ENCODE measurements at regions not wholly inside any gene's neighbourhood (a gene's known extent, or its start where the extent isn't known, plus 50 kb on each side); places are given as distances from the start of the nearest gene placed in this dataset.

DNA sequence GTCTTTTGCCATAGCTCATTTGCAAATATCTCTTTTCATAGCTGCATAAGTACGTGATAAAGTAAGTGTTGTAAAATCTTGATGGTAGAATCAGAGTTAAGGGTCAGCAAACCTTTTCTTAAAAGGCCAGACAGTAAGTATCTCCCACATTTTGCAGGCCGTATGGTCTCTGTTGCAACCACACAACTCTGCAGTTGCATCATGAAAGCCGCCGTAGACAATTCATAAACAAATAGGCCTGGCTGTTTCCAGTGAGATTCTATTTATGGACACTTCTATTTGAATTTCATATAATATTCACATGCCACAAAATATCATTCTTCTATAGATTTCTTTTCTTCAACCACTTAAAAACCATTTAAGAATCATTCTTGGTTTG is 248.5 kb downstream of the TLE3 start:
- no peak for DNase-seq

DNA sequence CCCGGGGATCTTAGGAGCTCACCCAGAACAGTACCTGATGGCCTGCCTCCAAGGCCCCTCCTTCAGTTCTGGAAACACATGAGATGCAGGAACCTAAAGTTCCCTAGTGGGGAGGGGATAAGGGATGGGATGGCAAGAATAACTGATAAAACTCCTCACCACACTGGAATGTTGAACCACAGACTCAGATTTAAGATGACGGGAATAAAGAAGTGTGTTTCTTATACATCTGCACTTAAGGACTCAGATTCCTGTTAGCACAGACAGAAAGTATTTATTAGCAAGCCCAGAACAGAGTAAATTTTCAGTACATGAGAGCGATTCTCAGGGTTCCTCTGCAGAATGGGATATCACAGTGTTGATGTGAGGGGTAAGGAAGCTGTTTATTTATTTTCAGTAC is 245.2 kb downstream of the TLE3 start:
- no peak for DNase-seq

DNA sequence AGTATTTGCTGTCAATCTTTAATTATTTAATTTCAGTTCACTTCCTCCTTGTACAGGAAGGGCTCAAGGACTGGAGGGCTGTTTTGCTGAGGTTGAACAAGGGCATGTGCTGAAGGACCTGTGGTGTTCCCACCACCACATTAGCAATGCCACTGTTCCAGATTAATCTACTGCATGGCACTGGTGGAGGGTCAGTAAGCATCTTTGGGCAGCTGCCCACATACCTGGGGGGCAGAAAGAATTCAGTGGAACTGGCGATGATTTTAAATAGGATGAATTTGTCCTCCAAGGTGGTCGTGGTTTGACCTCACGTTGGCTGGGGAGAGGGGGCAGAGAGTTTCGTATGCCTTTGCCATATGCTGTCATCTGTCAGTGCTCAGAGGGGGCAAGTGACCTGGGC is 244.8 kb downstream of the TLE3 start:
- no peak for DNase-seq

DNA sequence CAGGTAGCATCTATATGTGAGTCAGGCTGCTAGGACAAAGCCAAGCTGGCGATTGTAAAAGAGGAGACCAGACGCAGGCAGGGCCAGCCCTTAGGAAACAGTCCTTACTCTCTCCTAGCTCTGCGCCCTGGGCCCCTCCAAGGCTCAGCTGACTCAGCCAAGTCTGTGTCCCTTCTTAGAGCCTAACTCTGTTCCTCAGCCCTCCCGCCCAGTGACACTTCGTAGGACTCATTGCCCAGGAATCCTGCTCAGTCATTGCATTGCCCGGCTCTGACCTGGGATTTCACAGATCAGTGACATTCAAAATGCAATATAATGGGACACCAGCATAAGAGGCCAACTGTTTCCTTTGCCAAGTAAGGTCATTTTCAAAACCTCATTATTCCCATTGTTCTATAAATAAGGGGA is 244.2 kb downstream of the TLE3 start:
- DNase-seq: no peak

DNA sequence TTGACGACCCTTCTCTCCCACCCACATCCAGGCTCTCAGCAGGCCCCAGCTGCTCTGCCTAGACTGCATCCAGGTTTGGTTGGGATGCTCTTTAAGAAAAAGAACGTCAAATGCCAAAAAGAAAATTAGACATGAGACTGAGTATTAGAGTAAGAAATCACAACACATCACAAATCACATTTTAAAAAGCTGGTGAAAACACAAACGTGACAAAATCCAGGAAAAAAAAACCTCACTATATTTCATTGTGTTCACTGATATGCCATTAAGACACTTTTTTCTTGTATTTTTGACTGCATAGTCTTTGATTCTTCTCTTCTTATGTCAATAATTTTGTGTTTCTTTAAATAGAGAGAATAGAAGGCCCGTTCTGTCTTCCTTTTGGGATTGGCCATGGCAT is 243.7 kb downstream of the TLE3 start:
- DNase-seq: no peak

DNA sequence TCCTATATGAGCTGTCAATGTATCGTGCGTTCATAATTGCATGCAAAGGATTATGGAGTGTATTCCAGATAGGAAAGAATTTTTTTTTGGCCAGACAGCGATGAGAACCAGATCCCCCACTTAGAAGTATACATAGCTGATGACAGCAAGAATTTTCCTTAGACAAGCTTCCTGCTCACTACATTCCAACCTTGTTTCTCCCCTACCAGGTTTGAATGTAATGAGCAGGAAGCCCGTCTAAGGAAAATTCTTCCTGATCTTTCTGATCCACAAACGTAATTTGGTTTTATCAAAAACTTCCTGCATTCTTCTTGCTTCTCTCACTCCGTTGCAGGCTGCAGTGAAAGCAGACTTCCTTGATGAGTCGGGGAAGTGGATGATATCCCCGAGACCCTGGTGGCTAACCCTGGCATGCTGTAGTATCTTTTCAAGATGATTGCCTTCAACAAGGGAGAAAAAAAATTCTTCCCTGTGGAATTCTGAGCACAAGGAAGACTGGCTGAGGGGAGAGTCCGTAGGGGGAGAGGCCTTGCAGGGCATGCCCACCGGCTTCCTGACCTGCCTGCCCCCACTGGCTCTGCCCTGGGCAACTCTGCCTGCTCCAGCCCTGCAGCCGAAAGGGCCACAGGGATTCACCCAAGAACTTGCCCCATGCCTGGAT is 243.1 kb downstream of the TLE3 start:
- DNase-seq: no peak

DNA sequence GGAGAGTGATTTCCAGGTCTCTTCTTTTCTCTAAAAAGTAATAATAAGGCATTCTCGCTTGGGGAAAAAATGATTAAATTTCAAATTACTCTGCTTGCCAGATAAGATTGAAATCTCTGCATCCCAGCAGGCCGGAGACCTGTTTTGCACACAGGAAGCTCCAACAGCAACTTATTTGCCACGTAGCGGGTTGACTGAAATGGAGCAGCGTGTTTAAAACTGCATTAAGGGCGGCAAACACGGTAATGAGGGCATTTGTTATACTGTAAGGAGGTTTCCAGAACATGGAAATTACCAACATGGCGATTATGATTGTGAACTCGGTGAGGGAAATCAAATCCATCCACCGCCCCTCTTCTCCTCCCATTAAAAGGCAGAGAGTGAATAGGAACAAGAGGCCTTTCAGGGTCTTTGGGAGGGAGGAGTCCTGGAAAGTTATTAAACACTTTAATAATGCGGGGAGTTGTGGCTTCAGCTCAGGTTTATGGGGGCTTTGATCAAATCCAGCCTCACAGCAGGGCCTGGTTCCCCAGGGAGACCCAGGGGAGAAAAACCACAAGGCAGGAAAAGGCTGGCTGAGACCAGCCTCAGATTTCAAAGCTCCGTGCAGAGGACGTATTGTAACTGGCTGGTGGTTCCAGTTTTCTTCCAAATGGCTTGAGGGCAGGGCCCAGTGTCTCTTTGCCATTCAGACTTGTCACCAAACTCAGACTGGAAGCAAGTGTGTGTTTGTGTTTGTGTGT is 242.3 kb downstream of the TLE3 start:
- DNase-seq: no peak

DNA sequence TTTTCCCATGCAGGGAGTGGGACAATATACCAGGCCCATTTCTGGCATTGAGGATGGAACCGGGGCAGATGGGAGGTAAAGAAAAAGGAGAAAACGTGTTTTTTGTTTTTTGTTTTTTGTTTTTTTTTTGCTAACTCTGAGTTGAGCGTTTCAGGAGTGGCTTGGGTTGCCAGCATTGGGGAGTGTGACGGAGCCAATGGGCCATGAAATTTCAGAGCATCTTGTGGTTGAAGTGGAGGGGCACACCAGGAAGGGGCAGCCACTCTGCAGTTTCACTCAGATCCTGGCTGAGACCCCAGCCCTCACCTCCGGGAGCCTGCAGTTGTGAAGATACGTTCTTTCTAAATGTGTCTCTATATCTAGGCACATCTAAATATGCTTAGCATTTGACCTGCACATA is 240.5 kb downstream of the TLE3 start:
- no peak for DNase-seq

DNA sequence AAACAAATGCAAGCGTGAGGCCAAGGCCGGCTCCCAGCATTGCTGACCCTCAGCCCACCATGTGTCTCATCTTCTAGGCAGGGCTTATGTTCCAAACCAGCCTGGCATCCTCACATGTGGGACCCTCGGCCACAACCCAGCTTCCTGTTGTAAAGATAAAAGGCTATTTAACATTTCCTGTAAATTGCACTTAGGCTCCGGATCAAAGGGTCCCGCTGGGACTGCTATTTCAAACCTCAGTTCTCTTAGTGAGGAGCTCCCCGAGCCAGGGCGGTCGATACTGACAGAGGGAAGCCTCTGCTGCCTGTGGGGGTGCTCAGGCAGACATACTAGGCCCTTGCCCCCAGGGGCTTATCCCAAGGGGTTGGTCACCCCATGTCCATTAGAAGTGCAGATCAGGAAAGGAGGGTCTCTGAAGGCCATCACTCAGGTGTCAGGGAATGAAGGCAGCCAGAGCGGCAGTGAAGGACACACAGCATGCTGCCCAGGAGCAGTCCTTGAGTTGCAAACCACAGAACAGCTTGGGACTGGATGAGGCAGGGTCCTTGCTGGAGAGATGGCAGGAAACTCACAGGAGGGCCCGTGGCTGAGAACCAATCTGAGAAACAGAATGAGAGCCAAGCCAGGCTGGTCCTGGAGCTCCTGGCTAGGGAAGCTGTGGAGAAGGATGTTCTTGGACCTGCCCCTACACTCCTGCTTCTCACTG is 239.9 kb downstream of the TLE3 start:
- peak in 1 of 2 experiments; percentile 22 for DNase-seq

DNA sequence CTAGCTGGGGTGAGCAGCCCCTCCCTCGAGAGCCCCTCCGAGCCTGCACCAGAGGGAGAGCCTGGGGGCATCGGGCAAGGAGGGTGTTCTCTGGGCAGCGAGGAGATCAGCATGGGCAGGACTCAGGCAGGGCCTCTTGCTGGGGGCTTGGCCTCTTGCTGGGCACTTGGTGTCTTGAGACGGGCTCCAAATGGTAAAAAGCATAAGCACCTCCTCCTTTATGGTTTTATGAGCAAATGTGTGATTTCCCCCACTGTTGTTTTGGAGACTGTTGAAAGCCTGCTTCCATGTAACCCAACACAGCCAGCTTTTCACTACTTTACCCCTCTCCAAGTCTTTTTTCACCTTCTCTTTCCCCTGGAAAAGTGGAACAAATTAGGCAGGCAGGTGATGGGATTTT is 239.3 kb downstream of the TLE3 start:
- no peak for DNase-seq

DNA sequence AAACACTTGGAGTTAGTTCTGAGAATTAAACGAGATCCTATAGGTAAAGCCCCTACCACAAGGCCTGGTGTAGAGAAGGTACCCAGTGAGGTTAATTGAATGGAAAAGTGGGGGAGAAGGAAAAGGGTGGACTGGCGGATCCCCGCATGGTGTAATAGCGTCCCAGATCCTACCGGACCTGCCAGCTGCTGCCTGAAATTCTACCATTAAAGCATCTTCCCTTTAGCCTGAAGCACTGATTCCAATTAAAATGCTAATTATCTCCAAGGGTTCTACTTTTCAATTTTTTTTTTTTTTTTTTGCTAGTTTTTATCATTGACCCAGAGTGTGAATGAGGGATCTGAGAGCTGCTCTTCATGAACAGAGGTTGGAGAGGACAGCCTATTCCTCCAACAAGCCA is 237.9 kb downstream of the TLE3 start:
- DNase-seq: no peak

DNA sequence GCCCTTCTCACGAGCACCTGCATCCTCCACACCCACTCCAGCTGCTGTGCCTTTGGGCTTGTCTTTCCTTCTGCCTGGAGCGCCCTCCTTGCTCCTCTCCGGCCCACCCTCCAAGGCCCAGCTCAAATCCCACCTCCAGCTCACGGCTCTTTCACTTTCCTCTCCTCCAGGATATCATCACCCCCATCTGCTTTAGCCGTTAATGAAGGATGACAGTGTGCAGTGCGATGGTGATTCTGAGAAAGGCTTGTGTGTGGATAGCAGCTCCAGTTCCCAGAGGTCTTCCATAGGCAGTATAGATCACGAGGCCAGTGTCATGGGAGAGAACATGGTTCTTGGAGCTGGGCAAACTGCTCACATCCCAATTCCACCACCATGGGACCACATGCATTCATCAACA is 237.4 kb downstream of the TLE3 start:
- no peak for DNase-seq

DNA sequence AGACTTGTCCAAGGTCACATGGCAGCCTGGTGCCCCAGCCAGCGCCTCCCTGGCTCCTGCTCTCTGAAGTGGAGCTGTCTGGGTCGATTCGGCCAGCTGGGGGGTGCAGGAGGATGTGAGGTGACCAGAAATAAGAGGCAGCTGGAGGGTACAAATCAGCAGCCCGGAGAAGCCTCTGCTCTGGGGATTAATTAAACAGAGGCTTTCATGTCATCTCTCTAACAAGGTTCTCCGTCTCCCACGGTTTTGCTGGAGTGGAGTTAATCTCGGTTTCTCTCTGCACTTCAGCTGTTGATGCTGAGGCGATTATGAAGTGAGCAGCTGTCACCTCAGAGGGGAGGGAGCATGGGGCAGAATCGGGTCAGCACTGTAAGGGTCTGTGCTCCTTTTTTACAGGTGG is 236.8 kb downstream of the TLE3 start:
- DNase-seq: no peak

DNA sequence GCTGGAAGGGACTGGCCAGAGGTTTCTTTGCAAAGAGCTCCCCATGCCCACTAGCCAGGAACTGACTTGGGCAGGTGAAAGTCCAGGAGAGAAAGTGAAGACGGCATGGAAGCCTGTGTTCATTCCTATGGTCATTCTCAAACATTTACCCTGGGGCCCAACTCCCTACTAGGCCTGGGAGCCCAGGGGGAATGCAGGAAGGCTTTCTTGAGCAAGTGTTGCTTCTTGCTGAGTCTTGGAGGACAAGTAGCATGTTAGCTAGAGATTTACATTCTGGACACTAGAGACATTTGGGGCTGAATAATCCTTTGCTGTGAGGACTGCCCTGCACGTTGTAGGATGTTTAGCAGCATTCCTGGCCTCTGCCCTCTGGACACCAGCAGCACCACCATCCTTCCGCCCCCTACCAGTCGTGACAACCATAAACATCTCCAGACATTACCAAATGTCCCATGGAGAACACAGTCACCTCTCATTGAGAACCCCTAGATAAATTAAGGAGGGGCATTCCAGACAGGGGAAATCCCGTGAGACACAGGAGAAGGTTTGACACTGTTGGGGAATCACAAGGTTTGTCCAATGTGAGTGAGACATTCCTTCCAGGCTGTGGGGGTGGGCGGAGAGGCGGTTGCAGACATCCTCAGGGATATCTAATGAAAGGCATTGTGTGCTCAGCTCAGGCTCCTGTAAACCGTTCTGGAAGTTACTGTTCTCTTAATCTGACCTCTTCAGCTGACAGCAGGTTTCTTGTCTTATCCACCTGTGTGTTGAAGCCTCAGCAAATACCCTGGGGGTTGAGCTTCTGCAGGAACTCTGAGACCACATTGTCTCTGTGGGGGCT is 236.2 kb downstream of the TLE3 start:
- no peak for DNase-seq

DNA sequence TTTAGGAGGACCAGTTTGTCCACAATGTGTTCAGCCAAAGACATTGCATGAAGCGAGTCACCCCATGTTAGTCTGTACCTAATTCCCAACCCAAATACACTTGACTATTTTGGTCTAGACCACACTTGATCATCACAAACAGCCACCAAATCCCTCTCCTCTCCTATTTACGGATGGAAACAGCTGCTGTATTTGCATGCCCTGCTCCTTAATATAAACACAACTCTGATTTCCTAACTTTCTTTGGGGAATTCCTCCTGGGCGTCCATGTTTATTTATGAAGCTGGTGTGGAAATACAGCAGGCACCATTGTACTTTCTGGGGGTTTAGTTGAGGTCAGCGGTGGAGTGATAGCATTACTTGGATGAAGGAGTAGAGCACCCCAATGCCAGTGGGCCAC is 235.2 kb downstream of the TLE3 start:
- DNase-seq: no peak

DNA sequence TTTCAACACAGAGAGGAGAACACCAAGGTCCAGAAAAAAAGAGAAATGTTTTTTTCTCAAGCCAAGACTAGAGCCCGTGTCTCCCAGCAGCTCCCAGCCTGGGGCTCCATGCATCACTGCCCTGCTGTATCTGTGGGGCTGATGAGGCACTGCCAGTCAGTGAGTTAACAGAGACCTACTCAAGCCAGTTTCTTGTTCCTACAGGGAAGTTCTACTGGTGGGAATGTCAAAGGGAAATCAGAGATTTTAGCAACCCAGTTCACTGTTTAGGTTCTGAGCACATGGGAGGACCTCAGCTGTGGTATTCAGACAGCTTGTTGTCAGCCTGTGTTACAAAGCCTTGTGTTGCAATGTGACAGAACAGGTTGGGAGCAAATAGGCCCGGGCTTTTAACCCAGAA is 234.3 kb downstream of the TLE3 start:
- no peak for DNase-seq

DNA sequence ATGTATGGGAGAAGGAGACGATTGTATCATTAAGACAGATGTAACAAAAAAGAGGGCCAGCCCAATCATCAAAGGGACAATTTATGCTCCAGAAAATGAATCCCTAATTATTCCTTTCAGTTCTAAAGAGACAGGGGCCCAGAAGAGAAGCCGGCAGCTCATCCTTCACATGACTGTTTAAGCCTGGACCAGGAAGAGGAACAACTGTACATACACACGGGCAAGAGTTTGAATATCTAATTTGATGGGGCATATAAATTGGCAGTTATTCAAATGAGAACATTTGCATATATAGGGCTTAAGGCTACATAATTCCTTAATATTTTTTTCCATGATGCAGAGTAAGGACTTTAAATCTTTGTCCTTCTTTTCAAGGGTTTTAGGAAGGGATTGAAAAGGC is 232.3 kb downstream of the TLE3 start:
- DNase-seq: no peak

DNA sequence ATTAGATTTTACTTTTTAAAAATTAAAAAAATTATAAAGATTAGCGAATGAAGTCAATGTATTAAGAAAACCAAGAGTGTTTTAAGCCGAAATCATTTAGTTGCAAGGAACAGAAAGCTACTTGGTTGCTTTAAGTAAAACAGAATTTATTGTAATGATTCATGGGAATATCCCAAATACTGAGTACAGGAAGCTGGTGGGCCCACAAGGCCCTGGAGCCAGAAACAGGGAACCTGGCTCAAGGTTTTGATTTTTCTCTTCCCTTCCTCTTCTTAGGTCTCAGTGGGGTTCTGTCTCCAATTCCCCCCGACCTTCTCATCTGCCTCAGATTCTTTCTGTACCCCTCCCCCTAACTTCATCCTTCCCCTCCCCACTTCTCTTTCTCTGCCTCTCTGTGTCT is 229.0 kb downstream of the TLE3 start:
- no peak for DNase-seq

DNA sequence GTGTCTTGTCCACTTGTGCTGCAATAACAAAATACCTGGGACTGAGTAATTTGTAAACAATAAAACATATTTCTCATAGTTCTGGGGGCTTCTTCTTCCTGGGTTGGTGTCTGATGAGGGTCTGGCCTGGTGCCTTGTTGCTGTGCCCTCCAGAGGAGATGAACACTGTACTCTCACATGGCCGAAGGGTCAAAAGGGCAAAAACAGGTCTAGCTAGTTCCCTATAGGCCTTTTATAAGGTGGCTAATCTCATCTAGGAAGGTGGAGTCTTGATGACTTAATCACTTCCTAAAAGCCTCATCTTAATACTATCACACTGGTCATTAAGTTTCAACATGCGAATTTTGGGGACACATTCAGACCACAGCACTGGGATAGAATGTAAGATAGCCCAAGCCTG is 228.4 kb downstream of the TLE3 start:
- no peak for DNase-seq

DNA sequence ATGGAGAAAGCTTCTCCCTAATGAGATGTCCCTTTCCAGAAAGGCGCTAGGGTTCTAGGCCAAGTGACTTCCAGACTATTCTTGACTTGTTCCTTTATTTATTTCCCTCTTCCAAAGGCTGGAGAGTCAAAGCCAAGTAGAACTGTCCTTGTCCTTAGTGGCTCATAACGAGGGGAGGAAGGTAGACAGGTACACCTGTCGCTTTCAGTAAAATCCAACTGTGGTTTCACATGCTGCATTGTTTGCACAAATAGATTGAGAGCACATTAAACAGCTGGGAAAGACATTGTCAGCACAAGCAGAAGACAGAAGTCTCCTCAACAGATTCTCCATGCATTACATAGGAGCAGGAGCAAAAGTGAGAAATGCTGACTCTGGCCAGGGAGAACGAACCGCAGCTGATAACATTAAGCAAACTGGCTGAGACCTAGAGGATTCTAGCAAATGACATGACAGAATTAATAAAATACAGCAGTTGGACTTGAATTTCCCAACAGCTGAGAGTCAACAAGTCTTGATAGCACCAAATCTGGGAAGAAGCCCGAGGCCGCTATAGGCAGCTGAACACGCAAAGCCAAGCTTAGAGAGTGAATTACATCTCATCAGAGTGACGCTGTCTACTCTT is 227.7 kb downstream of the TLE3 start:
- DNase-seq: no peak

DNA sequence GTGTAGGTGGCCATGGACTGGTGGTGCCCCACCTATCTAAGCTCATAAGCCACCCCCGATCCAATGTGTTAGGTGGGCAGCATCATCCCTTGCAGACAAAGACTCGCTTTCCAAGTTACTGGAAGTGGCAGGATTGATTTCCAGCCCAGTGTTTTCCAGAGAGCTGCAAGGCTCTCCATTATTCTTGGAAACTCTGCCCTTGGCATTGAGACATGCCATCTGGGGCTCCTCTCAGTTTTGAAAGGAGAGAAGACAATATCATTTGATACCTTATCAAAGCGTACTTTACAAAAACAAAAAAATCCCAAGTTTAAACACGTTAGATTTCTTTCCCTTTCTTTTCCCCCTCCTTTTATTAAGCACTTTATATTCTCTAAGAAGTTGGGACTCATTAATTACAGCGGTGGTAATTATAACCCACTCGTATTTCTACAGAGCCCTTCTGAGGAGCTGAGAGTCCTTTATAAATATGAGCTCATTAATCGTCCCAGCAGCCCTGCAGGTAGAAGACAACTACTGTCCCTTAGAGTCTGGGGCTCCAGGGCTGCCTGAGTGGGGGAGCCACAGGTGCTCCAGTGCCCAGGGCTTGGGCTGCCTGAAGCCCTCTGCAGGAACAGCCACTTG is 226.1 kb downstream of the TLE3 start:
- DNase-seq: no peak

DNA sequence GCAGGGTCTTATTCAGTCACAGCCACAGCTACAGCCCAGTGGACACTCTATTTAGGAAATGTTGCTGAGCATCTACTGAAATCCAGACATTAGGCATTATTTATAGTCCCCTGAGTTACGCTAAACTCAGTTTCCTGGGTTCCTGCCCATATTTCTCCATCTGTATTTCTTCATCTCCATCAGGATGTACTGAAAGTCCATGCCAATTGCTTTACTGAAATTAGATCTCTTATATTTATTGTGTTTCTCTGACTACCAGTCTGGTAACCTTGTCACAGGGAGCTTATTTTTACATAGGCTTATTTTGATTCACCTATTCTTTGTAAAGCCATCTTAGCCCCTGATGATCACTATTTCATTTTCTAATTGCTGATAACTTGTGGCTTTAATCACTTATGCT is 223.9 kb downstream of the TLE3 start:
- no peak for DNase-seq

DNA sequence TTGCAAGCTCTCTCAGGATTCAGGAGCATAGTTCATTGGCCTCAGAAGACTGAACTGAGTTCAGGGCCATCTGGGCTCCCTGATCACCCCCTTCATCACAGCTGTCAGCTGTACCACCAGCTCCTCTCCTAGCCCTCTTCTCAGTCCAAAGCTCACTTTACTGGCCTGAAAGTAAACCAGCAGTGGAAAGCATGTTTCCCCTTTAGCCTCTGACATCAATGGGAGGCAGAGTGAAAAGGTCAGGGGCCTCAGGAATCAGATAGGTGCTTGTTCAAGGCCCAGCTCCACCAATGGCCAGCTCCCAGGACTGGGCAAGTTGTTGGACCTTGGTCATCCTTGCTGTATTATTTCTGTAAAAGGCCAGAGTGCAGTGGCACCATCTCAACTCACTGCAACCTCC is 223.4 kb downstream of the TLE3 start:
- DNase-seq: no peak
